ENCODE measurements at regions not wholly inside any gene's neighbourhood (a gene's known extent, or its start where the extent isn't known, plus 50 kb on each side); places are given as distances from the start of the nearest gene placed in this dataset.

DNA sequence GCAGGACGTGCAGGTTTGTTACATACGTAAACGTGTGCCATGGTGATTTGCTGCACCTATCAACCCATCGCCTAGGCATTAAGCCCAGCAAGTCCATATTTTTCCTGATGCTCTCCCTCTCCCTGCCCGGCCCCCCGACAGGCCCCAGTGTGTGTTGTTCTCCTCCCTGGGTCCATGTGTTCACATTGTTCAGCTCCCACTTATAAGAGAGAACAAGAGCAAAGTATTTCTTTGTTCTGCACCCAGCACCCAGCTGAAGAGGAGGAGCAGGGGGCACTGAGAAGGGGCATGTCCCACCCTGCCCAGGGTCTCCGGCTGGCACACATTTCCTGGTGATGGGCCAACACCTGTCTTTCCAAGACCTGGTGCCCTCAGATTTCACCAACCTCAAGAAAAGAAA, 251.1 kb upstream of the ARID1B start:
- no peak for DNase-seq (ENCODE audit: low read depth in 4 of 4, low spot score in 1 of 4)

DNA sequence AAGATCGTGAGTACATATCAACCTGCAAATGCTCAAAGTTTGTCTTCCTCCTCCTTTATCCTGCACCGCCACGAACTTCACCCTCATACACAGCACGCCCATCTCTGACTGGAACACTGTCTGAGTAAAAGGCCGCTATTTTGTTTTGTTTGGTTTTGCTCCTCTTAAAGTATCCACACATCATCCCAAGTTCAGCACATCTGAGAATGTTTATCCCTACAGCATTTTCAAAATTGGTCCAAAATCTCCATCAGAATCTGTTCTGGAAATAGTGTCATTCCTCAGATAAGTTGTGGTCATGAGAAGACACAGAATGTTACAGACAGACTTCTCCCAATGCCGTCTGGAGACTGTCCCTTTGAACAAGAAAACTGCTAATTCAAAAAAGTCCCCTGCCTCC, 251.6 kb upstream of the ARID1B start:
- DNase-seq (ENCODE audit: low read depth in 4 of 4, low spot score in 1 of 4), result no peak

DNA sequence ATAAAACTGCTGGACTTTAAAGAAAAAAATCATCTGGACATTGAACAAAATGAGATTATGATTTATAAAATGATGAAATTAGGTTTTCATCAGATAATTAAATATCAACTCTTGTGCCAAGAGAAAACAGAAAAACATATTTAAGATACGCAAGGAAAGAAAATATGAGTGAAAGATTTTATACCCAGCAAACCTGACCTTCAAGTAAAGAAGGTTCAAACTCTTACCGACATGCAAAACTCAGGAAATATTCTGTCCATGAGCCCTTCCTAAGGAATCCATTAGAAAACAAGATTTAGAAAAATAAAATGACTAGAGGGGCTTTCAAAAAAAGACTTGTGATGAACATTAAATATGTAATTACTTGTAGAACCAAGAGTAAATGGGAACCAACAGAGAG, 257.2 kb upstream of the ARID1B start:
- DNase-seq (ENCODE audit: low read depth in 4 of 4, low spot score in 1 of 4), result no peak

DNA sequence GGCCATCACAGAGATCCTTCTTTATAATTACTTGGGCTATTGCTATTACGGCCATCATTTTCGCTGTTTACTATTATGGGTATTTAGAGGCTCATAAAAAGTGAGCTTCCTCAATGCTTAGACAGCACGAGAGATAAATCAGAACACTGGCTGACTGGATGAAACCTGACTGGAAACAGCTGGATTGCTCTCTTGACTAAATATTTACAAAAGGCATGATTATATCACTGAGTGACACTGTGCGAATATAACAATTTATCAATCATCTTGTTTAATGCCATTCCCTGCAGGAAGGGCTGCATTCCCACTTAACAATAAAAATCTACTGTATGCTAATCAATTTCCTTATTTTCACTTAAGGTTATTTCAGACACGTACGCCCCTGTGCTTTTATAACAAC, 260.1 kb upstream of the ARID1B start:
- no peak for DNase-seq (ENCODE audit: low read depth in 4 of 4, low spot score in 1 of 4)

DNA sequence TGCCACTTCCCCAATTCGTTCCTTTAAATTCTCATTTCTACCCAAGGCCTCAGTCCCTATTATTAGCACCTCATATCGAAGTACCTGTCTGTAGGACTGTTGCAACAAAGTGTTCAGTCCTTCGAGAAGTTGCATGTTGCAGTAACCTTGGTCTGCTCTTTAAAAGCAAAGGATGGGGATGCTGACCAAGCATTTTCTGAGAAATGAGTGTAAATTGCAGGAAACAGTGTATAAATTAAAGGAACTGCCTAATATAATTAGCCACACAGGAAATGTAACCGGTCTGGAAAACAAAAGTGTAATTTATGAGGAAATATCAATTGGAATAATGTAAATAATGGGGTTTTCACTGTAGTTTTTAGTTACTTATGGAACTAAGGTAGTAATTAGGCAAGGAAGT, 261.9 kb upstream of the ARID1B start:
- no peak for DNase-seq (ENCODE audit: low read depth in 4 of 4, low spot score in 1 of 4)

DNA sequence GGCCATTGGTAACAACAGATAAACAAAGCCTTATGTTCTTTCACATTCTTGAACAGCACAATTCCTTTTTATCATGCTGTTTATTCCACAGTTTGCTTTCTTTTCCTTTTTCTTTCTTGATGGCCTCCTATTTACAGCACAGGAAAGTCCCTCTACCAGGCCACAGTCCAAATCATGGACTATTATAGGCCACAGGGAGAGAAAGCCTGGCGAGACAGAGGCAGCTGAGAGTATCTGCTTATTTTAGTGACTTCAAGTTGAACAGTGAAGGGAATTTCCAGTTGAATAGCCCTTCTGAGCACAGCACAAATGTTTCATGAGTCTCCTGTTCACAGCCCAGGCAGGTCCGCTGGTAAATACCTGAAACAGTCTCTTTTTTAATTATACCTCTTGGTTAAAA, 263.7 kb upstream of the ARID1B start:
- DNase-seq (ENCODE audit: low read depth in 4 of 4, low spot score in 1 of 4), result no peak

DNA sequence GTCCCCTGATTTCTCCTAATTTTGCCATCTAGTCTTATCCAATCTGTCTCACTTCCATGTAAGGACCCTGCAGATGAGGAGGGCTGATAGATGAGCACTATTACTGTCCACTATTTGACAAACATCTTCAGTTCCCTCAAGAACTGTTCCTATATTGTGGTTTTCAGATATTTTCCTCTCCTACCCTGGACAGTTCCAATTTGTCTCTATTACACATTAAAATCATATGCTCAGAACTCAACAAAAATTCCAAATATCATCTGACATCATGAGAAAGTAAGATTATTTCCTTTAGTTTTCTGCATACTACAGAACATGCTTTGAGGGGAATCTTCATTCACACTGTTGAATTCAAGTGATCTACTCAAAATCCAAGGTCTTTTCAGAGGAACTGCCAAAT, 265.6 kb upstream of the ARID1B start:
- no peak for DNase-seq (ENCODE audit: low read depth in 4 of 4, low spot score in 1 of 4)

DNA sequence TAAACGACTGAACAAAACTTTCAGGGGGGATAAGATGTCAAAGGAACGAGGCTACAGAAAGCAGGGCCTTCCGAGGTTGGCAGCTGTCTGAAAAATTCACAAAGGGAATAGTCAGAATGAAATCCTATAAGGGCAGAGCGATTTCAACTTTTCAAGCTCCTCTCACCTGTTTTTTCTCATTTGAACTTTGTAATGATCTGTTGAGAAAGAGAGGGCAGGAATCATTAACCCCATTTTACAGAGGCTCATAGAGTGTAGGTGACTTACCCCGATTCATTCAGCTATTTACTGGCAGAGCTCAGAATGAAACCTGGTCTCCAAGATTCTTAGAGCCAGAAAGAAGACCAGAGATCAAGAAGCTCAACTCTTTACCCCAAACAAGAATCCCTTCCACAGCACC, 266.1 kb upstream of the ARID1B start:
- no peak for DNase-seq (ENCODE audit: low read depth in 4 of 4, low spot score in 1 of 4)

DNA sequence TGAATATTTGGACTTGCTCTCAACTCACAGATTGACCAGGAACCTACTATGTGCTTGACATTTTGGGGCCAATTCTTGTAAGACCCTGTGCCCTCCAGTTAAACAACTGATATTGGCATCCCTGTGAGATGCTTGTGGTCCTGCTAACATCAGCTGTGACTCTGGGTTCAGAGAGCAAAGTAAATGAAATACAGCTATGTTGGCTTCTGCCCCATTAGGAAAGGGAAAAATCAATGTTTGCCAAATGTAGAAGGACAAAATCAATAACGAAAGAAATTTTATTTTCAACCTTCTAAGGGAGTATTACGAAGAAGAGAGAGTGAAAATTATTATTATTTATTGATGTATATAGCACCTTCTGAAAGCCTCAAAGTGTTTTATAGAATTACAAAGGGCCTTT, 266.9 kb upstream of the ARID1B start:
- no peak for DNase-seq (ENCODE audit: low read depth in 4 of 4, low spot score in 1 of 4)

DNA sequence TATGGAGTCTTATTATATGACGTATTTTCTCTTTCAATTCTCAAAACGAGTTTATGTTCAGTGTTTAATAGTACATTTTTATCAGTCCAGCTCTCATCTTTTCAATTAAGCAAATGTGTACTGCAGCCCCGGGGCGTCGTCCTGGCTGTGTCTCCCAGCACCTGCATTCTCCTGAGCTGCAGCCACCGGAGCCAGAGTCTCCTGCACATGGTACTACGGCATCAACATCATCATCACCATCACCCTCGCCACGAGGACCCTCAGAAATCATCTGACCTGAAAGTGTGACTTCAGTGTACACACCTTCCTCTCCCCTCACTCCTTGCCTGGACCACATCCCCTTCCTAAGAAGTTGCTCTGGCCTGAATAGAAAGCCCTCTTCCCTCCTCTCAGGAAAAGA, 267.7 kb upstream of the ARID1B start:
- DNase-seq (ENCODE audit: low read depth in 4 of 4, low spot score in 1 of 4), result no peak

DNA sequence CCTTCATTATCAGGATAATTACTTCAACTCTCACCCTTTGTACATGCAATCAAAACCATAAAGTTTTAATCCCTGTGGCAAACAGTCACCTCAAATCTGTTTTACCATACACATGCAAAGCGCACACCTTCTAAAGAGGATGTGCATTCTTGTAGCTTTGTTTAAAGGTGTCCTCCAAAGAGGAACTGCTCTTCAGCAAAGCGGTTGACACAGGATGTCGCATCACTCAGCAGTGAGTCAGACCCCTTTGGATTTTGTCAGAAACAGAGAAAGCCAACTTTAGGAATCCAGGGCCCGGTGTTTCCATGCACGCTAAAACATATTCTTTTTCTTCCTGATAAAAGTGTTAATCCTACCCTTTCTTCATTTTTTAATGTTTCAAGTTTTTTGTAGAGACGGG, 268.3 kb upstream of the ARID1B start:
- no peak for DNase-seq (ENCODE audit: low read depth in 4 of 4, low spot score in 1 of 4)

DNA sequence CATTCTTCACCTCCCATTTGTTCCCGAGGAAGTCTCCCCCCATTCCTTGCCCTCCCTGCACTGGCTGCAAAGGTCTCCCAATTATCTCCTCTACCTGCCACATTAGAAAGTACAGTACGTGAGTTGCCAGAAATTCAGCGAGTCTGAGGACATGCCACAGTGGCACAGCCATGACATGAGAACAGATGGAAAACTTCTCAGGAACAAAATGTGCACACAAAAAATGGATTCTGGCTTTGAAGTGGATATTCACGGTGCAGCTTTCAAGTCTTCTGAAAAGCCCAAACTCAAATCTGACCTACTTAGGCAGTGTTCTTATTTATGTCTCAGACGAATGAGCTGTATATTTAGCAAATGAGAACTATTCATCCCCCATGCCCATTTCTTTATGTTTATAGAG, 269.1 kb upstream of the ARID1B start:
- DNase-seq (ENCODE audit: low read depth in 4 of 4, low spot score in 1 of 4), result no peak

DNA sequence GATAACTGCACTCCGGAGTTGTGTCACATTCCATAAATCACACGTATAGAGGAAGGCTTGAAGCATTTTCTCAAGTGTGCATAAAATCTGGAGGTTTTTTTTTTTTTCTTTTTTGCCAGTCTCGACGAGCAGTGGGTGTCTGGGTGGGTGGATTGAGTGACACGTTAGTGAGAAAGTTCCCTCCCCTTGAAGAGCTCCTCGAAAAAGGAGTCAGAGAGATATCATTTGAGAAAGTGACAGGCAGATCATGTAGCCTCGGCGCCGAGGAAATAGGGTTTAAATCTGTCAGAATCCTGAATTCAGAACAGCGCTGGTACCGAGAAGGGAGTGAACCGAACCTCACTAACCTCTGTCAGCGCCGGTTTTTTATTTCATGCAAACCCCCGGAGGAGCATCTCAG, 269.5 kb upstream of the ARID1B start:
- no peak for DNase-seq (ENCODE audit: low read depth in 4 of 4, low spot score in 1 of 4)

DNA sequence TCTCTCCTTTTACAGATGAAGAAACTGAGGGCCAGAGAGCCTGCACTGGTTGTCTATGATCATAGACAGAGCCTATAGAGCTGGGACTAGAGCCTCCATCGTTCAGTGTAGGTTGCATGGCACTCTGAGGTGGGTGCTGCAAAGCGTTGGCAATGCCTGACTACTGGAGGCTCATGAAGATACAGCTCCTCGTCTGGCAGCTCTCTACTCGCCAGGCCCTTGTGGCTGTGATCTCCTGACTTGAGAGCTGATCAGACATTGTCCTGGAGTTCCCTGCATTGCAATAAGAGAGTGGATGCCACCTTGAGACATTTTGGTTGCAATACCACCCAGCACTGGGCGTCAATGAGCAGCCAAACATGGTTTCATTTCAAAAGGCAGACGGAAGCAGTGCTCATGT, 270.1 kb upstream of the ARID1B start:
- no peak for DNase-seq (ENCODE audit: low read depth in 4 of 4, low spot score in 1 of 4)

DNA sequence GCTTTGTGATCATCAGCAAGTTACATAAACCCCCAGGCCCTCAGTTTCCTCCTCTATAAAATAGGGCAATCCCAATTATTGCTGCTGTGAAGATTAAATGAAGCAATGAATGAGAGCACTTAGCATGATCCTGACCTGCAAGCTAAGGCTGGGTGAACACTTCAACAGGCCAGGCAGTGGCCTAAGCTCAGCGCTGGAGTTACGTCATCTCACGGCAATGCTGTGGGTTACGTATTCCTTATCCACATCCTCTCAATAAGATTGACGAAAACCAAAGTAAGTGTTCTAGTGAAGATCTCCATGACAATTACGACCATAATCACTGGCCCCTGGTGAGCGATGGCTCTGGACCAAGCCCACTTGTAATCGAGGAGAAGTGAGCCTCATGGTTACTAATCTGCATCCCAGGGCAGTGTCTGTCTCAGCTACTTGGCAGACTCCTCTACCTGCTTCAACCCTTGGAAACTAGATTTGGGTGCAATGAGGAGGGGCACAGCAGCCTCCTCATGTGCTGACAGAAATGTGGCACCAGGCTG, 274.1 kb upstream of the ARID1B start:
- DNase-seq (ENCODE audit: low read depth in 4 of 4, low spot score in 1 of 4), result no peak

DNA sequence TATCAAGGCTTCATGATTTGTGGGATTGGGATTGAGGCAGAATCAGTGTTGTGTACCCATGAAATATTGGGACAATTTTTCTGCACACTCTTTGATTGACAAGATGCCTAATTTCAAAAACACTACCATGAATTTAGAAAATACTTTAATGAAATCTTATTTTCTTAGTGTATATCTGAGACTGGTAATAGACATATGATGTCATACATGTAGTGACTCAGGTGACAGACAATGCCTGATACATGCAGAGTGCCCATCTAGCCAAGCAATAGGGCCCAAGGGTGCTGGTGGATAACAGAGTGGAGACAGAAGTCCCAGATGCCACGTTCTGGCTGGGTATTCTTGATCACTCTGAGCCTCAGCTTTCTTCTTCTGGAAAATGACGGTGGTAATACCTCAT, 279.6 kb upstream of the ARID1B start:
- DNase-seq (ENCODE audit: low read depth in 4 of 4, low spot score in 1 of 4), result no peak

DNA sequence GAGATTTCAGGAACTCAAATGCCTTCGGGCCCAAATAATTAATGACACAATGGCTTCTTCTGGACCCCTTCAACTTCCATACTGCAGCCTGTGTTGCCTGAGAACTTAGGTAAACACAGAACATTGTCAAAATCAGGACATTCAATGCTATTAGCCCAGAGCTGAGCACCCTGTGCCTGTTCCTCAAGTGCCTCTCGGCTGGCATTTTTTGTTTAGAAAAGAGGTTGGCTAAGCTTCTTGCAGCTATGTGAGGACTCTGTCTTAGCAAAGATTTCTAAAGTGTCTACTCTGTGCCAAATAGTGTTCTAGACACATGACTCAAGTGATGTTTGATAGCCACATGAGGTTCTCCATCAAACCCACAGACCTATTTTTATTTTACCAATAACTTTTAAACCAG, 289.3 kb upstream of the ARID1B start:
- DNase-seq (ENCODE audit: low read depth in 4 of 4, low spot score in 1 of 4), result no peak

DNA sequence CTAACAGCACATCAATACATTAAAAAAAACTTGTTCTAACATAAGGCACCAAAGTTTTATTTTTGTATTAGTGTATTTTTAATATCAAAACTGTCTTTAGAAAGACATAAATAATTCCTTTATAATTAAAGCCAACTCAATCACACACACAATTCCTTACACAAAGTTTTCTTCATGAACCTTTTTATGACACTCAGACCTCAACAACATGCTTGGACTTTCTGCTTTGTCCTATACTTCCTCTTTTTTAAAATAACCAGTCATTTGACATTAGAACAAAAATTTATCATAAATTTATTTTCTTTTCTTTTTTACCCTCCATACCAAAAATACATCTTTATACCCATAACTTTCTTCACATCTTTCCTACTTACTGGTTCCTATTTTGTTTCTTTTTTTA, 292.0 kb upstream of the ARID1B start:
- no peak for DNase-seq (ENCODE audit: low read depth in 4 of 4, low spot score in 1 of 4)

DNA sequence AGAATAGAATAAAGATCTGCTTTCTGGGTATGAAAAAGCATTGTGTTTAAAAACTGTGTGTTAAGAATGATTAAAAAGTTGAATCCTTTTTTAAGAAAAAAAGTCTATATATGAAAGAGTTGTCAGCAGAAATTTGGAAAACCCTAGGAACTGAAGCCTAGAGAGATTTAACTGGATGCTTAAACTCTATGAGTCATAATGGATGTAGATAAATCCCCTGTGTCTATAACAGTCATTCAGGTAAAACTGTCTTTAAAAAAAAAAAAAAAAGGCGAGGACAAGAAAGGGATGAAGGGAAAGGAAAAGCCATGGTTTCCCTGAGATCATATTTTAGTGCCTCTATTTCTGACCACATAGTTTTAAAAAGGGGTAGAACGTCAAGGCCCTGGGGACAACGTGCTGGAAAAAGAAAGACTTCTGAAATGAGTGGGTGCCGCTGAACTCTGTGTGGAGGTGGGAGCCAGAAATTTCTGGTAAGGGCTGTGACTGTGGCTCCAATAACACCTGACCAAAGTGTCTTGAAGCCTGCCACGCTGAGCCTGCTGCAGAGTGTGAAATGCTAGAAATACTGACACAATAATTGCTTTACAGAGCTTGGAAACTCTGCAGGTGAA, 302.6 kb upstream of the ARID1B start:
- no peak for DNase-seq (ENCODE audit: low read depth in 4 of 4, low spot score in 1 of 4)

DNA sequence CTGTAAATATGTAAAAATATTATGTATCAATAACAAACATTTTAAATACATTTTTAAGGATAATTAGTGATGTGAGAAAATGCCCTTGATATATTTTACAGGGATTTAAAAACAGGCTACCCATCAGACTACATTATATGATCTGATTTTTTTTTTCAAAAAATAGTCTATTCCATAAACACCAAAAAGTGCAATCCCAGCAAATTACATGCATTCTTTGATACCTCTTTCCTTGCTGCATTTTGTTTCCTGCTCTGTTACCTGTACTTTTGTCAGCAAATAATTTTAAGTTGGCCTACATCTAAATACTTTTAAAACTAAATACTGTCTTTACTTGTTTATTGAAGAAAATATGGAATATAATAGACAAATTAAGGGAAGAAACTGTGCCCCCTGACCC, 306.2 kb upstream of the ARID1B start:
- DNase-seq (ENCODE audit: low read depth in 4 of 4, low spot score in 1 of 4), result no peak

DNA sequence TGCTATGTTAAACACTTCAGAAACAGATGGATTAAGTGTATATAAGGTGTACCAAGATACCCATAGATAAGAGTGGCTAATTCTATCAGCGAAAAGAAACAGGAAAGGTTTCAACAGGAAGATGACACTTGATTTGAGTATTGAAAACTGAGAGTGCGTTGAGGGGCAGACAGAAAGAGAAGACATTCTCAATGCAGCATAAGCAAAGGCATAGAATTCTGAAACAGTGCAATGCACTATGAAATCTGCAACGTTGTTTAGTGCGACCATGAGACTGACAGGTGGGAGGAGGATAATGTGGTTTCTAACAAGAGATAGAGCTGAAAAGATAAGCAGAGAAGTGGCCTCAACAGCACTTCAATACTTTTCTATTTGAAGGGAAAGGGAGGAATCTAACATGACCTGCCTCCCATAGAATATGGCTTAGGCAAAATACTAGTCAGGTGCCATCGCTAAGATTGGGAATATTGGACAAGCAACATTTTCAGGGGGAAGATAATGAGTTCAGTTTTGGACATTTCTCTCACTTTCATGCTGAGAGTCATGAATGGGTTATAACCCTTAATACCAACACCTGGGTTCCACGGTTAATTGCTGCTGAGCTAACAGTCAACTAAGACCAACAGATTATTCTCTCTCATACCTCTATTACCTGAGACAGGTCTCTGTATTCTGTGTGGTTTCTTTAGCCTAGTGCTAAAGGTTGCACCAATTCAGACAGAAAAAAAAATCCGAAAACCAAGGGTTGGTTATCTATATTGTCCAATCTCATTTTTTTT, 312.9 kb upstream of the ARID1B start:
- DNase-seq (ENCODE audit: low read depth in 4 of 4, low spot score in 1 of 4), result no peak

DNA sequence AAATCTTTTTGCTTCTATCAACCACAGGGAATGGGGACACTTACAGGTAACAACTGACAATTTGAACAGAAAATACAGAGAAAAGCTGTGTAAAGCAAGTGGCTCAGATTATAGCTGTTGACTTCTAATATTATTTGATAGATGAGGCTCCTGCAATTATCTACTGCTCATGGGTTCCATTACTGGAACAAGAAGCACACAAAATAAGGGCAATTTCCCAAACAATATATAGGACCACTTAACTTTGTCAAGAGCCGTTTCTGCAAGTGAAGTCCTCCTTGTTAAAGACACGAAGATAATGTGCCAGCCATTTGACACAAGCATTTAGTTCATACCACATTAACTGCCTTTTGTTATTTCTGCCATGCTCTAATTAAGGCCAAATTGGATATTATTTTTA, 315.5 kb upstream of the ARID1B start:
- DNase-seq (ENCODE audit: low read depth in 4 of 4, low spot score in 1 of 4), result no peak

DNA sequence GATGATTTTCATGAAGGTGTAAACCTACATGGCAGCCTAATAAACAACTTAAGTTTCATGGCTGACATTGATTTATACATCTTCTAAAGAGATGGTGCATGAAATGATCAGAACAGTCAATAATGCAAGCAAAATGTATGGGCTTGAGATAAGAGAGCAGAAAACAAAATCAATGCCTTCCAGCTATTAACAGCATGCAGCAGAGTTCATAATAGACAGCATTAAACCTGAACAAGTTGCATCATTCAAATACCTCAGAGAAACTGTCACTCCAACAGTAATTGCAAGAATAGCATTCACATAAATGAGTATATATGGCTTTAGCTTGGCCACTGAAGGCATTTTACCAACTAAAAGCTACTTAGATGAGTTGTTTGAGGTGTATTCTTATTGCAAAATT, 319.6 kb upstream of the ARID1B start:
- no peak for DNase-seq (ENCODE audit: low read depth in 4 of 4, low spot score in 1 of 4)
